ENCODE measurements at regions not wholly inside any gene's neighbourhood (a gene's known extent, or its start where the extent isn't known, plus 50 kb on each side); places are given as distances from the start of the nearest gene placed in this dataset.

DNA sequence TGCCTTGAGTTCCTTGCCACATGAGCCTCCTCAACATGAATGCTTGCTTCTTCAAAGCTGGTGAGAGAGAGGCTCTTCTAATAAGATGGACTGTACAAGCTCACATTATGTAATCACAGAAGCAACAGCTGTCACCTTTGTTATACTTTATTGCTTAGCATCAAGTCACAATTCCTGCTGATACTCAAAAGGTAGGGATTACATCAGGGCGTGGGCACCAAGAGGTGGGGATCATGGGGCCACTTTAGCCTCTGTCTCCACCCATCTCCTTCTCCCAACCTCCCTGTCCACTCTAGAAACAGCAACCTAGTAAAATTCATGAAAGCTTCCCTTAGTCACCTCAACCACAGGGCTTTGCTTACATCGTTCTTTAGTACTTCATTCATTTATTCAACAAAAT, 95.9 kb downstream of the FAM43A start (continued):
- no peak for TF ChIP-seq NRF1 (IDR thresholded peaks at IDR 0.05; ENCODE audit: low read depth, low read length)
- TF ChIP-seq, protein P1, sequence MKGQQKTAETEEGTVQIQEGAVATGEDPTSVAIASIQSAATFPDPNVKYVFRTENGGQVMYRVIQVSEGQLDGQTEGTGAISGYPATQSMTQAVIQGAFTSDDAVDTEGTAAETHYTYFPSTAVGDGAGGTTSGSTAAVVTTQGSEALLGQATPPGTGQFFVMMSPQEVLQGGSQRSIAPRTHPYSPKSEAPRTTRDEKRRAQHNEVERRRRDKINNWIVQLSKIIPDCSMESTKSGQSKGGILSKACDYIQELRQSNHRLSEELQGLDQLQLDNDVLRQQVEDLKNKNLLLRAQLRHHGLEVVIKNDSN (IDR thresholded peaks at IDR 0.05; ENCODE audit: borderline replicate concordance, low read depth) = no peak

GRCh38 chr3:194782698-194783404, 97.2 kb downstream of the FAM43A start:
- Histone ChIP-seq H3K9ac (no peak overlapping the region), H3K9me2 (no peaks in the 10 kb centered on the region), H3K4me2 (no peak overlapping the region), H4K20me1 (ENCODE audit: insufficient read depth) (no peaks in the 10 kb centered on the region), H2AFZ (ENCODE audit: low read depth) (no peak overlapping the region), H3K27me3 (ENCODE audit: insufficient read depth) (peaks cover 4% of the 10 kb centered on the region; the same call in 1 of the 2 replicates), H3K4me3 (ENCODE audit: low read depth in 2 of 2, low read length in 1 of 2) (no peak overlapping the region), H3F3A (replicated peaks; ENCODE audit: insufficient read depth) (no peaks in the 10 kb centered on the region), H3K36me3 (replicated peaks in 1 of 2; ENCODE audit: control insufficient read depth in 1 of 2, insufficient read depth in 2 of 2, low read length in 1 of 2) (no peaks in the 10 kb centered on the region), H3K9me3 (no peaks in the 10 kb centered on the region), H3K27ac (ENCODE audit: low read depth in 2 of 2, low read length in 1 of 2) (no peak overlapping the region), H3K79me2 (ENCODE audit: insufficient read depth) (no peaks in the 10 kb centered on the region), H3K4me1 (ENCODE audit: control insufficient read depth in 1 of 2, insufficient read depth in 2 of 2, low read depth in 1 of 2, low read length in 1 of 2) (peaks cover 0 to 2% of the 10 kb centered on the region in 2 experiments; a peak in 1 of 4 replicates)
- WGBS (ENCODE audit: low lambda C conversion rate) = 57% methylated on average over 12 of the region's 13 CpGs
- no peak for DNase-seq
- ChIA-PET POLR2A (no interaction called here), CTCF (no interaction called here)
- TF ChIP-seq RCOR1 (IDR thresholded peaks at IDR 0.05; ENCODE audit: low read length) (no peak), TAF1 (IDR thresholded peaks at IDR 0.05; ENCODE audit: borderline replicate concordance, low read depth, low read length) (no peak), RFX5 (IDR thresholded peaks at IDR 0.05; ENCODE audit: low read length) (no peak), MXI1 (IDR thresholded peaks at IDR 0.05; ENCODE audit: low read depth, low read length) (no peak), POLR2AphosphoS5 (IDR thresholded peaks at IDR 0.05; ENCODE audit: low read depth, low read length) (no peak), FOXM1 (IDR thresholded peaks at IDR 0.05; ENCODE audit: low read depth) (no peak), YY1 (IDR thresholded peaks at IDR 0.05; ENCODE audit: low read depth) (no peak), EP300 (IDR thresholded peaks at IDR 0.05; ENCODE audit: borderline replicate concordance in 1 of 2, low read depth in 1 of 2, low read length in 1 of 2) (no peak), CTCF (IDR thresholded peaks at IDR 0.05) (no peak), NRF1 (IDR thresholded peaks at IDR 0.05; ENCODE audit: low read depth, low read length) (no peak)
- TF ChIP-seq, protein P2, sequence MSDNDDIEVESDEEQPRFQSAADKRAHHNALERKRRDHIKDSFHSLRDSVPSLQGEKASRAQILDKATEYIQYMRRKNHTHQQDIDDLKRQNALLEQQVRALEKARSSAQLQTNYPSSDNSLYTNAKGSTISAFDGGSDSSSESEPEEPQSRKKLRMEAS (IDR thresholded peaks at IDR 0.05; ENCODE audit: low read depth) = no peak

DNA sequence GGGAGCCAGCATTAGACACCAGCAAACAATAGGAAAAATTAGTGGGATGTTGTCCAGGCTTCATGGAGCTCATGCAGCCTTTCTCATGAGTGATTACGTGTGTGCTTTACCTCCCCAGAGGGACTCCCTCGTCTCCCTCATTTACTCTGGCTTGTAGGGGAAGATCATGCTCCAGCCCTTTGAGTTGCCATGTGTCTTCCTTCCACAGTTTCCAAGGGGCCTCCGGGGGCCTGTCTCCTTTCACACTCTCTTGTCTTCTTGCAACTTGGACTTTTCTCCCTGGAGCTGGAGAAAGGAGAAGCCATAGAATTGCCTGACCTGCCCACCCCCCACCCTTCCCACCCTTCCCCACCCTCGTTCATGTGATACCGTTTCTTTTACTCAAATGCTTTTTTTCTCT, 98.7 kb downstream of the FAM43A start:
- Histone ChIP-seq H3K9me2 (no peaks in the 10 kb centered on the region), H3K4me2 (no peak overlapping the region), H3K27me3 (ENCODE audit: insufficient read depth) (peaks cover 4% of the 10 kb centered on the region; the same call in 1 of the 2 replicates), H3K27ac (ENCODE audit: low read depth in 2 of 2, low read length in 1 of 2) (no peak overlapping the region), H3K79me2 (ENCODE audit: insufficient read depth) (no peaks in the 10 kb centered on the region), H3K36me3 (replicated peaks in 1 of 2; ENCODE audit: control insufficient read depth in 1 of 2, insufficient read depth in 2 of 2, low read length in 1 of 2) (no peaks in the 10 kb centered on the region), H3K9ac (no peak overlapping the region), H2AFZ (ENCODE audit: low read depth) (no peak overlapping the region), H4K20me1 (ENCODE audit: insufficient read depth) (no peaks in the 10 kb centered on the region), H3K9me3 (no peaks in the 10 kb centered on the region), H3F3A (replicated peaks; ENCODE audit: insufficient read depth) (no peaks in the 10 kb centered on the region), H3K4me1 (ENCODE audit: control insufficient read depth in 1 of 2, insufficient read depth in 2 of 2, low read depth in 1 of 2, low read length in 1 of 2) (peaks cover 0 to 2% of the 10 kb centered on the region in 2 experiments; a peak in 1 of 4 replicates), H3K4me3 (ENCODE audit: low read depth in 2 of 2, low read length in 1 of 2) (no peak overlapping the region)
- DNase-seq = no peak
- CTCF ChIA-PET = interaction anchor here (2.1 kb wide), 1 partner anchor 102 kb away, joined by 7 read pairs; no protein-coding TSS in a partner anchor
- POLR2A ChIA-PET = no interaction called here
- WGBS (ENCODE audit: low lambda C conversion rate) = 40% methylated on average over 5 of the region's 5 CpGs
- no peak for TF ChIP-seq FOXJ3 (CRISPR knock-in tag; IDR thresholded peaks at IDR 0.05)
